WTC11 (cell line): ENCODE measurements at regions not wholly inside any gene's neighbourhood (a gene's known extent, or its start where the extent isn't known, plus 50 kb on each side); places are given as distances from the start of the nearest gene placed in this dataset.

Source experiments
- ATAC-seq: fragments of 200-7000 bp; cut with Tn5 transposase; 2 replicates; pipeline ENCODE4 v1.10.0; 2021; ENCODE audit warnings: mild to moderate bottlenecking, moderate library complexity
- CTCF ChIA-PET: fragments of 300-600 bp; sonication (Branson Sonifier 250); formaldehyde crosslinking; loops from one replicate; lab custom pipeline; 2021; ENCODE audit warnings: antibody characterized with exemption; lab: Charles Lee
- POLR2A ChIA-PET: fragments of 350-600 bp; sonication (Branson Sonifier 250); formaldehyde crosslinking; loops from one replicate; lab custom pipeline; 2021; ENCODE audit warnings: antibody characterized with exemption; lab: Charles Lee
- DNase-seq: peaks from one replicate; pipeline ENCODE4 v3.0.0; 2021; ENCODE audit warnings: low spot score
- H3K27ac Mint-ChIP-seq: 2 replicates; pipeline ENCODE4 v1.8.0; 2021; ENCODE audit warnings: mixed read lengths
- H3K27me3 Mint-ChIP-seq: 2 replicates; pipeline ENCODE4 v1.8.0; 2021; ENCODE audit warnings: low read depth, mild to moderate bottlenecking, moderate library complexity, mixed read lengths
- H3K36me3 Mint-ChIP-seq: 2 replicates; pipeline ENCODE4 v1.8.0; 2021; ENCODE audit warnings: mixed read lengths
- H3K4me1 Mint-ChIP-seq: 2 replicates; pipeline ENCODE4 v1.8.0; 2022; ENCODE audit warnings: mixed read lengths
- H3K4me3 Mint-ChIP-seq: 2 replicates; pipeline ENCODE4 v1.8.0; 2021; ENCODE audit warnings: mild to moderate bottlenecking, moderate library complexity, mixed read lengths
- H3K9me3 Mint-ChIP-seq: 2 replicates; pipeline ENCODE4 v1.8.0; 2021; ENCODE audit warnings: mixed read lengths
- GRHL2 ChIP-seq: fragments of 250-450 bp; sonication (Bioruptor Pico); IDR thresholded peaks from 2 replicates; pipeline ENCODE4 v1.8.0; 2022; ENCODE audit warnings: mild to moderate bottlenecking, moderate library complexity; ENCODE audit not compliant: insufficient replicate concordance, severe bottlenecking
- HMGA2 ChIP-seq: fragments of 250-450 bp; sonication (Bioruptor Pico); IDR thresholded peaks from 2 replicates; pipeline ENCODE4 v1.4.0; 2021; ENCODE audit warnings: mild to moderate bottlenecking, moderate library complexity
- IRF2 ChIP-seq: sonication (generic); formaldehyde crosslinking; IDR thresholded peaks from 2 replicates; pipeline ENCODE4 v1.8.0; 2022; ENCODE audit warnings: low read depth, missing genetic modification reagents, borderline replicate concordance
- KAT7 ChIP-seq: sonication (generic); formaldehyde crosslinking; IDR thresholded peaks from 2 replicates; pipeline ENCODE4 v1.8.1; 2023; ENCODE audit warnings: missing genetic modification reagents, mild to moderate bottlenecking, borderline replicate concordance
- MXD4 ChIP-seq: fragments of 250-450 bp; sonication (Bioruptor Pico); IDR thresholded peaks from 2 replicates; pipeline ENCODE4 v1.8.0; 2021; ENCODE audit warnings: mild to moderate bottlenecking, moderate library complexity, borderline replicate concordance
- OVOL2 ChIP-seq: fragments of 250-450 bp; sonication (Bioruptor Pico); IDR thresholded peaks from 2 replicates; pipeline ENCODE4 v1.9.0; 2021; ENCODE audit warnings: mild to moderate bottlenecking, borderline replicate concordance
- SMAD4 ChIP-seq: sonication (generic); formaldehyde crosslinking; IDR thresholded peaks from 2 replicates; pipeline ENCODE4 v1.8.0; 2022; ENCODE audit warnings: mild to moderate bottlenecking, missing genetic modification reagents
- ZNF423 ChIP-seq: fragments of 250-450 bp; sonication (Bioruptor Pico); IDR thresholded peaks from 2 replicates; pipeline ENCODE4 v2.1.2; 2022; ENCODE audit warnings: mild to moderate bottlenecking, moderate library complexity
- TF ChIP-seq, protein P1 (sequence below): sonication (generic); formaldehyde crosslinking; IDR thresholded peaks from 2 replicates; pipeline ENCODE4 v1.8.1; 2023; ENCODE audit warnings: mild to moderate bottlenecking, missing genetic modification reagents
- TF ChIP-seq, protein P2 (sequence below): fragments of 250-450 bp; sonication (Bioruptor Pico); IDR thresholded peaks from 2 replicates; pipeline ENCODE4 v1.9.0; 2021; ENCODE audit warnings: mild to moderate bottlenecking, borderline replicate concordance
- TF ChIP-seq, protein P3 (sequence below): fragments of 250-450 bp; sonication (Bioruptor Pico); IDR thresholded peaks from 2 replicates; pipeline ENCODE4 v1.8.0; 2021; ENCODE audit warnings: mild to moderate bottlenecking
- TF ChIP-seq, protein P4 (sequence below): sonication (generic); formaldehyde crosslinking; IDR thresholded peaks from 2 replicates; pipeline ENCODE4 v1.8.0; 2023; ENCODE audit warnings: missing genetic modification reagents, mild to moderate bottlenecking, borderline replicate concordance
- TF ChIP-seq, protein P5 (sequence below): sonication (generic); formaldehyde crosslinking; IDR thresholded peaks from 2 replicates; pipeline ENCODE4 v1.8.0; 2023; ENCODE audit warnings: mild to moderate bottlenecking, missing genetic modification reagents
- TF ChIP-seq, protein P6 (sequence below): sonication (generic); formaldehyde crosslinking; IDR thresholded peaks from 2 replicates; pipeline ENCODE4 v1.8.0; 2022; ENCODE audit warnings: mild to moderate bottlenecking, missing genetic modification reagents
- TF ChIP-seq, protein P7 (sequence below): fragments of 200-600 bp; IDR thresholded peaks from 2 replicates; pipeline ENCODE4 v1.8.0; 2022; ENCODE audit warnings: antibody characterized with exemption

DNA sequence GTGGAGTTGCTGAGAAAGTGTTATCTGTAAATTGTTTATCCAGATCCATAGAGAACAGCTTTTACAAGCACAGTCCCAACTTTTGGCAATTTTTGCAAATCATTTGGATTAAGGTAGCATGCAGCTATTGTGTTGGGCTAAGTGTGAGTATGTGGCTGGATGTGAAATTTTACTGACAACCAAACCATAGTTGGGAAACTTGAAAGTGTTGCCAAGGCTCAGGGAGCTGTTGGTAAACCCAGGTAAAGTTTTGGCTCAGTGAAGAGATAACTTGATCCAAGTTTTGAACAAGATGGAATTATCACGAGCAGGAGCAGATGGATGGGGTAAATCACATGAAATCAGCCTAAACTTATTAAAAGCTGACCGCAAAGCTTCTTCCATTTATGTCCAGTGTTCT is 90.0 kb upstream of the HES1 start (continued):
- TF ChIP-seq, protein P1, sequence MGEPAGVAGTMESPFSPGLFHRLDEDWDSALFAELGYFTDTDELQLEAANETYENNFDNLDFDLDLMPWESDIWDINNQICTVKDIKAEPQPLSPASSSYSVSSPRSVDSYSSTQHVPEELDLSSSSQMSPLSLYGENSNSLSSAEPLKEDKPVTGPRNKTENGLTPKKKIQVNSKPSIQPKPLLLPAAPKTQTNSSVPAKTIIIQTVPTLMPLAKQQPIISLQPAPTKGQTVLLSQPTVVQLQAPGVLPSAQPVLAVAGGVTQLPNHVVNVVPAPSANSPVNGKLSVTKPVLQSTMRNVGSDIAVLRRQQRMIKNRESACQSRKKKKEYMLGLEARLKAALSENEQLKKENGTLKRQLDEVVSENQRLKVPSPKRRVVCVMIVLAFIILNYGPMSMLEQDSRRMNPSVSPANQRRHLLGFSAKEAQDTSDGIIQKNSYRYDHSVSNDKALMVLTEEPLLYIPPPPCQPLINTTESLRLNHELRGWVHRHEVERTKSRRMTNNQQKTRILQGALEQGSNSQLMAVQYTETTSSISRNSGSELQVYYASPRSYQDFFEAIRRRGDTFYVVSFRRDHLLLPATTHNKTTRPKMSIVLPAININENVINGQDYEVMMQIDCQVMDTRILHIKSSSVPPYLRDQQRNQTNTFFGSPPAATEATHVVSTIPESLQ (CRISPR knock-in tag) = no peak

DNA sequence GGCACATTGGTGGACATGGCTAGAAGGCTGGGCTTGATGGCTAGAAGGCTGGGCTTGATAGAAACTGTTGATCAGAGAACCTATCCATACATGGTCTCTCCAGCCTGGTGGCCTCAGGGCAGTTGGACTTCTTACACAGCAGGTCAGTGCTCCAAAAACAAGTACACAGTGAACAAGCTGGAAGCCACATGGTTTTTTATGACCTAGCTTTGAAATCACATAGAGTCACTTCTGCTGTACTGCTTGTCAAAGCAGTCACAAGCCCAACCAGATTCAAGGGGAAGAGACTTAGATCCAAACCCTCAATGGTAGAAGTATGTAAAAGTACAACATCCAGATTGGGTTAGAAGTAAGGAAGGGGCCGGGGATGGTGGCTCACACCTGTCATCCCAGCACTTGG is 89.4 kb upstream of the HES1 start:
- ATAC-seq (no peak), DNase-seq (no peak)
- ChIA-PET POLR2A (interaction anchor here (0.5 kb wide), 1 partner anchor 18 kb away, joined by 3 read pairs; no protein-coding TSS in a partner anchor), CTCF (no interaction called here)
- peaks cover 2% of the 10 kb centered on the region; the same call in 1 of the 2 replicates for H3K4me1 Mint-ChIP-seq
- H3K9me3 Mint-ChIP-seq = peaks cover 21% of the 10 kb centered on the region
- no peak overlapping the region for H3K4me3 Mint-ChIP-seq
- TF ChIP-seq, protein P2, sequence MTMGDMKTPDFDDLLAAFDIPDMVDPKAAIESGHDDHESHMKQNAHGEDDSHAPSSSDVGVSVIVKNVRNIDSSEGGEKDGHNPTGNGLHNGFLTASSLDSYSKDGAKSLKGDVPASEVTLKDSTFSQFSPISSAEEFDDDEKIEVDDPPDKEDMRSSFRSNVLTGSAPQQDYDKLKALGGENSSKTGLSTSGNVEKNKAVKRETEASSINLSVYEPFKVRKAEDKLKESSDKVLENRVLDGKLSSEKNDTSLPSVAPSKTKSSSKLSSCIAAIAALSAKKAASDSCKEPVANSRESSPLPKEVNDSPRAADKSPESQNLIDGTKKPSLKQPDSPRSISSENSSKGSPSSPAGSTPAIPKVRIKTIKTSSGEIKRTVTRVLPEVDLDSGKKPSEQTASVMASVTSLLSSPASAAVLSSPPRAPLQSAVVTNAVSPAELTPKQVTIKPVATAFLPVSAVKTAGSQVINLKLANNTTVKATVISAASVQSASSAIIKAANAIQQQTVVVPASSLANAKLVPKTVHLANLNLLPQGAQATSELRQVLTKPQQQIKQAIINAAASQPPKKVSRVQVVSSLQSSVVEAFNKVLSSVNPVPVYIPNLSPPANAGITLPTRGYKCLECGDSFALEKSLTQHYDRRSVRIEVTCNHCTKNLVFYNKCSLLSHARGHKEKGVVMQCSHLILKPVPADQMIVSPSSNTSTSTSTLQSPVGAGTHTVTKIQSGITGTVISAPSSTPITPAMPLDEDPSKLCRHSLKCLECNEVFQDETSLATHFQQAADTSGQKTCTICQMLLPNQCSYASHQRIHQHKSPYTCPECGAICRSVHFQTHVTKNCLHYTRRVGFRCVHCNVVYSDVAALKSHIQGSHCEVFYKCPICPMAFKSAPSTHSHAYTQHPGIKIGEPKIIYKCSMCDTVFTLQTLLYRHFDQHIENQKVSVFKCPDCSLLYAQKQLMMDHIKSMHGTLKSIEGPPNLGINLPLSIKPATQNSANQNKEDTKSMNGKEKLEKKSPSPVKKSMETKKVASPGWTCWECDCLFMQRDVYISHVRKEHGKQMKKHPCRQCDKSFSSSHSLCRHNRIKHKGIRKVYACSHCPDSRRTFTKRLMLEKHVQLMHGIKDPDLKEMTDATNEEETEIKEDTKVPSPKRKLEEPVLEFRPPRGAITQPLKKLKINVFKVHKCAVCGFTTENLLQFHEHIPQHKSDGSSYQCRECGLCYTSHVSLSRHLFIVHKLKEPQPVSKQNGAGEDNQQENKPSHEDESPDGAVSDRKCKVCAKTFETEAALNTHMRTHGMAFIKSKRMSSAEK = no peak
- no peak for TF ChIP-seq GRHL2 (CRISPR knock-in tag)
- no peak for TF ChIP-seq OVOL2
- no peak for TF ChIP-seq ZNF423 (CRISPR knock-in tag)
- TF ChIP-seq SMAD4 = no peak
- TF ChIP-seq, protein P3, sequence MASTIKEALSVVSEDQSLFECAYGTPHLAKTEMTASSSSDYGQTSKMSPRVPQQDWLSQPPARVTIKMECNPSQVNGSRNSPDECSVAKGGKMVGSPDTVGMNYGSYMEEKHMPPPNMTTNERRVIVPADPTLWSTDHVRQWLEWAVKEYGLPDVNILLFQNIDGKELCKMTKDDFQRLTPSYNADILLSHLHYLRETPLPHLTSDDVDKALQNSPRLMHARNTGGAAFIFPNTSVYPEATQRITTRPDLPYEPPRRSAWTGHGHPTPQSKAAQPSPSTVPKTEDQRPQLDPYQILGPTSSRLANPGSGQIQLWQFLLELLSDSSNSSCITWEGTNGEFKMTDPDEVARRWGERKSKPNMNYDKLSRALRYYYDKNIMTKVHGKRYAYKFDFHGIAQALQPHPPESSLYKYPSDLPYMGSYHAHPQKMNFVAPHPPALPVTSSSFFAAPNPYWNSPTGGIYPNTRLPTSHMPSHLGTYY (CRISPR knock-in tag) = no peak
- TF ChIP-seq, protein P4, sequence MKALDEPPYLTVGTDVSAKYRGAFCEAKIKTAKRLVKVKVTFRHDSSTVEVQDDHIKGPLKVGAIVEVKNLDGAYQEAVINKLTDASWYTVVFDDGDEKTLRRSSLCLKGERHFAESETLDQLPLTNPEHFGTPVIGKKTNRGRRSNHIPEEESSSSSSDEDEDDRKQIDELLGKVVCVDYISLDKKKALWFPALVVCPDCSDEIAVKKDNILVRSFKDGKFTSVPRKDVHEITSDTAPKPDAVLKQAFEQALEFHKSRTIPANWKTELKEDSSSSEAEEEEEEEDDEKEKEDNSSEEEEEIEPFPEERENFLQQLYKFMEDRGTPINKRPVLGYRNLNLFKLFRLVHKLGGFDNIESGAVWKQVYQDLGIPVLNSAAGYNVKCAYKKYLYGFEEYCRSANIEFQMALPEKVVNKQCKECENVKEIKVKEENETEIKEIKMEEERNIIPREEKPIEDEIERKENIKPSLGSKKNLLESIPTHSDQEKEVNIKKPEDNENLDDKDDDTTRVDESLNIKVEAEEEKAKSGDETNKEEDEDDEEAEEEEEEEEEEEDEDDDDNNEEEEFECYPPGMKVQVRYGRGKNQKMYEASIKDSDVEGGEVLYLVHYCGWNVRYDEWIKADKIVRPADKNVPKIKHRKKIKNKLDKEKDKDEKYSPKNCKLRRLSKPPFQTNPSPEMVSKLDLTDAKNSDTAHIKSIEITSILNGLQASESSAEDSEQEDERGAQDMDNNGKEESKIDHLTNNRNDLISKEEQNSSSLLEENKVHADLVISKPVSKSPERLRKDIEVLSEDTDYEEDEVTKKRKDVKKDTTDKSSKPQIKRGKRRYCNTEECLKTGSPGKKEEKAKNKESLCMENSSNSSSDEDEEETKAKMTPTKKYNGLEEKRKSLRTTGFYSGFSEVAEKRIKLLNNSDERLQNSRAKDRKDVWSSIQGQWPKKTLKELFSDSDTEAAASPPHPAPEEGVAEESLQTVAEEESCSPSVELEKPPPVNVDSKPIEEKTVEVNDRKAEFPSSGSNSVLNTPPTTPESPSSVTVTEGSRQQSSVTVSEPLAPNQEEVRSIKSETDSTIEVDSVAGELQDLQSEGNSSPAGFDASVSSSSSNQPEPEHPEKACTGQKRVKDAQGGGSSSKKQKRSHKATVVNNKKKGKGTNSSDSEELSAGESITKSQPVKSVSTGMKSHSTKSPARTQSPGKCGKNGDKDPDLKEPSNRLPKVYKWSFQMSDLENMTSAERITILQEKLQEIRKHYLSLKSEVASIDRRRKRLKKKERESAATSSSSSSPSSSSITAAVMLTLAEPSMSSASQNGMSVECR (CRISPR knock-in tag) = no peak
- no peak for TF ChIP-seq KAT7 (CRISPR knock-in tag)
- TF ChIP-seq HMGA2 = no peak
- TF ChIP-seq, protein P5, sequence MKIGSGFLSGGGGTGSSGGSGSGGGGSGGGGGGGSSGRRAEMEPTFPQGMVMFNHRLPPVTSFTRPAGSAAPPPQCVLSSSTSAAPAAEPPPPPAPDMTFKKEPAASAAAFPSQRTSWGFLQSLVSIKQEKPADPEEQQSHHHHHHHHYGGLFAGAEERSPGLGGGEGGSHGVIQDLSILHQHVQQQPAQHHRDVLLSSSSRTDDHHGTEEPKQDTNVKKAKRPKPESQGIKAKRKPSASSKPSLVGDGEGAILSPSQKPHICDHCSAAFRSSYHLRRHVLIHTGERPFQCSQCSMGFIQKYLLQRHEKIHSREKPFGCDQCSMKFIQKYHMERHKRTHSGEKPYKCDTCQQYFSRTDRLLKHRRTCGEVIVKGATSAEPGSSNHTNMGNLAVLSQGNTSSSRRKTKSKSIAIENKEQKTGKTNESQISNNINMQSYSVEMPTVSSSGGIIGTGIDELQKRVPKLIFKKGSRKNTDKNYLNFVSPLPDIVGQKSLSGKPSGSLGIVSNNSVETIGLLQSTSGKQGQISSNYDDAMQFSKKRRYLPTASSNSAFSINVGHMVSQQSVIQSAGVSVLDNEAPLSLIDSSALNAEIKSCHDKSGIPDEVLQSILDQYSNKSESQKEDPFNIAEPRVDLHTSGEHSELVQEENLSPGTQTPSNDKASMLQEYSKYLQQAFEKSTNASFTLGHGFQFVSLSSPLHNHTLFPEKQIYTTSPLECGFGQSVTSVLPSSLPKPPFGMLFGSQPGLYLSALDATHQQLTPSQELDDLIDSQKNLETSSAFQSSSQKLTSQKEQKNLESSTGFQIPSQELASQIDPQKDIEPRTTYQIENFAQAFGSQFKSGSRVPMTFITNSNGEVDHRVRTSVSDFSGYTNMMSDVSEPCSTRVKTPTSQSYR (CRISPR knock-in tag) = no peak
- TF ChIP-seq, protein P6, sequence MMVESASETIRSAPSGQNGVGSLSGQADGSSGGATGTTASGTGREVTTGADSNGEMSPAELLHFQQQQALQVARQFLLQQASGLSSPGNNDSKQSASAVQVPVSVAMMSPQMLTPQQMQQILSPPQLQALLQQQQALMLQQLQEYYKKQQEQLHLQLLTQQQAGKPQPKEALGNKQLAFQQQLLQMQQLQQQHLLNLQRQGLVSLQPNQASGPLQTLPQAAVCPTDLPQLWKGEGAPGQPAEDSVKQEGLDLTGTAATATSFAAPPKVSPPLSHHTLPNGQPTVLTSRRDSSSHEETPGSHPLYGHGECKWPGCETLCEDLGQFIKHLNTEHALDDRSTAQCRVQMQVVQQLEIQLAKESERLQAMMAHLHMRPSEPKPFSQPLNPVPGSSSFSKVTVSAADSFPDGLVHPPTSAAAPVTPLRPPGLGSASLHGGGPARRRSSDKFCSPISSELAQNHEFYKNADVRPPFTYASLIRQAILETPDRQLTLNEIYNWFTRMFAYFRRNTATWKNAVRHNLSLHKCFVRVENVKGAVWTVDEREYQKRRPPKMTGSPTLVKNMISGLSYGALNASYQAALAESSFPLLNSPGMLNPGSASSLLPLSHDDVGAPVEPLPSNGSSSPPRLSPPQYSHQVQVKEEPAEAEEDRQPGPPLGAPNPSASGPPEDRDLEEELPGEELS (CRISPR knock-in tag) = no peak
- TF ChIP-seq, protein P7, sequence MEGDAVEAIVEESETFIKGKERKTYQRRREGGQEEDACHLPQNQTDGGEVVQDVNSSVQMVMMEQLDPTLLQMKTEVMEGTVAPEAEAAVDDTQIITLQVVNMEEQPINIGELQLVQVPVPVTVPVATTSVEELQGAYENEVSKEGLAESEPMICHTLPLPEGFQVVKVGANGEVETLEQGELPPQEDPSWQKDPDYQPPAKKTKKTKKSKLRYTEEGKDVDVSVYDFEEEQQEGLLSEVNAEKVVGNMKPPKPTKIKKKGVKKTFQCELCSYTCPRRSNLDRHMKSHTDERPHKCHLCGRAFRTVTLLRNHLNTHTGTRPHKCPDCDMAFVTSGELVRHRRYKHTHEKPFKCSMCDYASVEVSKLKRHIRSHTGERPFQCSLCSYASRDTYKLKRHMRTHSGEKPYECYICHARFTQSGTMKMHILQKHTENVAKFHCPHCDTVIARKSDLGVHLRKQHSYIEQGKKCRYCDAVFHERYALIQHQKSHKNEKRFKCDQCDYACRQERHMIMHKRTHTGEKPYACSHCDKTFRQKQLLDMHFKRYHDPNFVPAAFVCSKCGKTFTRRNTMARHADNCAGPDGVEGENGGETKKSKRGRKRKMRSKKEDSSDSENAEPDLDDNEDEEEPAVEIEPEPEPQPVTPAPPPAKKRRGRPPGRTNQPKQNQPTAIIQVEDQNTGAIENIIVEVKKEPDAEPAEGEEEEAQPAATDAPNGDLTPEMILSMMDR = no peak
- no peak for TF ChIP-seq IRF2 (CRISPR knock-in tag)
- no peak for TF ChIP-seq MXD4 (CRISPR knock-in tag)
- H3K27ac Mint-ChIP-seq = no peak overlapping the region
- H3K27me3 Mint-ChIP-seq = peaks cover 4% of the 10 kb centered on the region
- peaks cover 15% of the 10 kb centered on the region for H3K36me3 Mint-ChIP-seq
